GM18519 (cell line): ENCODE measurements at regions not wholly inside any gene's neighbourhood (a gene's known extent, or its start where the extent isn't known, plus 50 kb on each side); places are given as distances from the start of the nearest gene placed in this dataset.

Experiments used
- ATAC-seq: cut with Tn5 transposase; IDR thresholded peaks from one replicate; pipeline ENCODE4 v1.9.1; 2021; ENCODE audit warnings: mild to moderate bottlenecking, moderate library complexity; ENCODE audit not compliant: unreplicated experiment, low FRiP score

DNA sequence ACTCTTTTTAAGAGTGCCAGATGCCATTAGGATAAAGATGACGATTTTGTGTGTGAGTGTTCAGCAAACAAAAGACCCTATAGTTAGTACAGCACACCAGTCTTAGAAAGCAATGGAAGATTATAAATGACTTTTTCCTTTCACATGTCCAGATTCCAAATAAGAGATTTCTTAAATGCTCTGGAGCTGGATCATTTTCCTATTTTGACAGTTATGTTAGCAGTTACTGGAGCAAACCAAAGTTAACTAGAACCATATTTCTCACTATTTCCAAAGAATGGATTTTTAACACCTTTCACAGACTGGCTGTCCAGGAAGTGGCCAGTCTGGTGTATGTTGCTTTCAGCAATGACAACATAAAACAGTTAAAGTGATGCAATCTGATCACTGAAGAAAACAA, 905.8 kb upstream of the ADGRL2 start:
- no peak for ATAC-seq

DNA sequence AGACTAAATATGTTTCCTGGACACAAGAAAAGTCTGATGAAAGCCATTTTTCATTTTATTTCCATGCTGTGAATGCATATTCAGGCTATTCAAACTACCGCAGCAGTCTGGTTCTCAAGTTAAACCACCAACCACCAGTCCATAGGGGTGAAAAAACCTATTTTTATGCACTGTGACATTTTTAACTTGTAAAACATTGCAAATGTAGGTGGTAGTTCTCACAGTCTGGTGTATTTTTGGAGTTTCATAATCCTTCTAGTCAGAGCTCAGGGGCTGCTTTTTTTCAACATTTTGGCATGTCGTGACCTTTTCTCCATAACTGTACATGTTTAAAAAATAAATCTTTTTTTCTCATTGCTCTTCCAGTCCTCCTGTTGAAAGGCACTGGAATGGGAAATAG, 907.6 kb upstream of the ADGRL2 start:
- ATAC-seq = no peak

DNA sequence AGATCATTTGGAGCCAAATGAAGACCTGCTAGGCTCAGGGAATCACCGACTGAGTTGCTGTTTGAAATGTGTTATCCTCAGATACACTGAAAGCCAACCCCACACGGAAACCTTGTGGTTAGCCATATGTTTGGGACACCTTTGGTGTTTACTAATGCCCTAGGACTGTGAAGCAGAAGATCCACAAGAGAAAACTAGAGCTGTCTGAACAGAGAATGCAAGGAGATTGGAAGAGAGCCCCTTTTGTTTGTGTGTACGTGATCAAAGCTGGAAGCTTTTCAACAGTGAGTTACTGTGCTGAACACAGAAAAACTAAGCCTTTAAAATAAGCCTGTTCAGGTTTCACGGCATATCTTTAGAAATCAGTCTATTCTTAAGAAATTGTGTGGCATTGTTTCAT, 908.2 kb upstream of the ADGRL2 start:
- peak; percentile 37 for ATAC-seq

DNA sequence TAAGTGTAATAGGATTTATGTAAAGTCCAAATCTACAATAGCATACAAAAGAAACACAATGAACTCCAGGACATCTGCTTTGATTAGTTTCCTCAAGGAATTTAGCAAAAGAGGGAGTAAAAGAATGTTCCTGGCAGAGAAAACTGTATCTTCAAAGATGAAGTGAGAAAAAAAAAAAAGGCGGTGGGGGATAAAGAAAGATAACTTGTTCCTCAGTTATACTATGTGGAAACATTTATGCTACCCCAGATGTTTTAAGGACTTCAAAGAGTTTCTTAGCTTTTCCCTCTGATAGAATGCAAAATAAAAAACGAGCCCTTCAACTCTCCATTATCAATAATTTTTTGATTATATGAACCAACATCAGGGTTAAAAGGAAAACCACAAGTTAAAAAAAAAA, 908.9 kb upstream of the ADGRL2 start:
- no peak for ATAC-seq

DNA sequence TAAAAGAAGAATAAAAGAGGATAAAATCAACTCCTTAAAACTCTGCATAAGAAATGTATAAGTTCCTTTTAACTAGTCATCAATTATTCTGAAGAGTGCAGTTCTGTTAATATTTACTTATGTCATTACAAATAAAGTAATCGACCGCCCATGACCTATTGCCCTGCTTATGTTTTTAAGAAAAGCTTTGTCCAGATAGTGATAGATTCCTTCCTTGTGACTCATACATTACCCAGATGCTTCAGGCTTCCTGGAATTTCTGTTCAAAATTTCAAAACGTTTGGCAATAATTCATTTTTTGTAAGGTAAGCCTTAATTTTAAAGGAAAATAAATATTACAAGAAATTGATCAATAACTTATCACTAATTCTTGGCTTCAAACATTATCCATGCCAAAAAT, 918.2 kb upstream of the ADGRL2 start:
- no peak for ATAC-seq

DNA sequence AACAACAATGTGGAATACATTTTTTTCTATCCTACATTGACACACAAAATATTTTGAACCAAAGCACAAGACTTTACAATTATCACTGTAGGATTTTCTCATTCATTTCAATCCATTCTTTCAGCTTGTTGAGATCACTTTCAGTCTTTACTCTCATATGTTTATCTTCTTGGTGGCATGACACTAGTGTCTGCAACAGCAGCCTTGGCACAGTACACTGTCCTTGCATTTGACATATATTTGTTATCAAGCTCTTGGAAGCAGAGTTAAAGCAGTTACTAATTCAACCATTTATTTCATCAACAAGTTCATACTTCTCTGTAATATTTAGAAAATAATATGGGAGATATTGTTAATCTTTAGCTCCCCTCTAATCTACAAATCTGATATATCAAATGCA, 922.4 kb upstream of the ADGRL2 start:
- no peak for ATAC-seq

DNA sequence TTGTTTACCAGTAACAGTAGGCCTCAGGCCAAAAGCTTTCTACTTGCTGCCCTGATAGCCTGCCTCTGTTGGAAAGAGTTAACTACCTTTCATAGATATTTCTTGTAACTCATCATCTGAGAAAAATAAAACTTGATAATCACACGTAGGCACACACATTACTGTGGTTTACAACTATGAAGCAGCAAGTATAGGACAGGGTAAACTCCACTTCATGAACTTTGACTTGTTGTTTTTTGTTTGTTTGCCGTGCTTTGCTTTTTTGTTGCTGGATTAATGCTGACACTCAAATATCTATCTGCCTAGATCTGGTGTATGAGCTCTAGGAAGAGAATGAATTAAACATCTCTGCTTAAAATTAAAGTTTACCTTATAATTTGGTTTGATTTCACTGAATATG, 924.7 kb upstream of the ADGRL2 start:
- no peak for ATAC-seq

DNA sequence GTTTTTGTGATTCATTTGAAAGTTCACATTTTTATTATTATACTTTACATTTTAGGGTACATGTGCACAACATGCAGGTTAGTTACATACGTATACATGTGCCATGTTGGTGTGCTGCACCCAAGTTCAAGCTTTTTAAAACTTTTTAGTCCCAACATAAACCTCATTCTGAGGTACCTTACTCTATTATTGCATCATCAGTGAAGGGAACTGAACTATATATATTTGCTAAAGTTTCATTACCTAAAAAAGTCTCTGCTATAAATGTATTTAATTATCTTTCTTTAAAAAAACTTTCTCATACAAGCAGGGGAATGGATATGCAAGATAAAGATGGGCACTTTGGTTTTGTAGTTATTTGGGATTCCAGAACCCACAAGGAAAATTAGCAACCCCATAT, 931.4 kb upstream of the ADGRL2 start:
- no peak for ATAC-seq

DNA sequence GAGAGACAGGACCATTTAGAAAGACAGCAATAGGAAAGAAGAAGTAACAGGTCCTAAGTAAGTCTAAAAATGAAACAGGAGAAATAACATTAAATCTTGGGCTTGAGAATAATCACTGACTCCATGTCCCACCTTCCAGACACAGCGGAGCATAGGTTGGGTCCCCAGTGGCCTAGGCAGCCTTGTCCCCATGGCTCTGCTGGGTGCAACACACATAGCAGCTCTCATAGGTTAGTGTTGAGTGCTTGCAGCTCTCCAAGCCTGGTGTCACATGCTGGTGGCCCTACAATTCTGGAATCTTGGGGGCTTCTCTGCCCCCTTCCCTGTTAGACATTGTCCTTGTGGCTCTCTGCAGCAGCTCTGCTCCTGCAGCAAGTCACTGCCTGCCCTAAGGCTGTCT, 952.8 kb upstream of the ADGRL2 start:
- ATAC-seq = no peak

DNA sequence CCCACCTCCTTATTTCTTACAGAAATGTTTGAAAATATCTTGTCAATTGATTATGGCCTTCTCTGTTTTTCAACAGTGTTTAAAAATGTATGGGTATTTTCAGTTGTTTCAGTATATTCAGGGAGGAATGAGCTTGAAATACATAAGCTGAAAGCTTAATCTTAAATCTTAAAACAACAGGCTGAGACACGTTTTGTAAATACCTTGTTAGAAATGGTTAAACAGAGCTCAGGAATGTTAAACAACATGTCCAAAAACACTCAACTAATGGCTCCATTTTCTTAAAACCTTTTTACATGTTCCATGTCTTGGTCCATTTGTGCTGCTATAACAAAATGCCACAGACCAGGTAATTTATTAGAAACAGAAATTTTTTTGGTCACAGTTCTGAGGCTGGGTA, 953.8 kb upstream of the ADGRL2 start:
- no peak for ATAC-seq

DNA sequence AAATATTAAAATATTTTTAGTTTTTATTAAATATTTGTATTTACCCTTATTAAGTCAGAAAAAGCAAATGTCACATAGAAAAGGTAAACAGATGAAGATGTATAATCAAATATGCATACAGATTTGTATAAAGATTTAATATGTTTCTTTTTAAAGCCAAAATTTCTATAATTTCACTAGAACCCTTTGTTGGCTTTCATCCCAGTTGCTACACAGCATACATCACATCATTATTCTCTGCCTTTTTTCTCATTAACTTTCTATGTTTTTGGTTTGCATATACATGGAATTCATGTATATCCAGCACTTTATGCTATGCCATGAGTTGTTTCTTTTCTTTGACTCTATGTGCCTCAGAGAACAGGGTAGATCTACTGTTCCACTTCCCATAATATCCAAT, 957.9 kb upstream of the ADGRL2 start:
- ATAC-seq = no peak

DNA sequence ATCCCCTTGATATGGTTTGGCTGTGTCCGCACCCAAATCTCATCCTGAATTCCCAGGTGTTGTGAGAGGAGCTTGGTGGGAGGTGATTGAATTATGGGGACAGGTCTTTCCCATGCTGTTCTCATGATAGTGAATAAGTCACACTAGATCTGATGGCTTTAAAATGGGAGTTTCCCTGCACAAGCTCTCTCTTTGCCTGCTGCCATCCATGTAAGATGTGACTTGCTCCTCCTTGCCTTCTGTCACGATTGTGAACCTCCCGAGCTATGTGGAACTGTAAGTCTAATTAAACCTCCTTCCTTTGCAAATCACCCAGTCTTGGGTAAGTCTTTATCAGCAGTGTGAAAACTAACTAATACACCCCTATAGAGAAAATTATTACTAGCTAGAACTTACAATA, 959.5 kb upstream of the ADGRL2 start:
- no peak for ATAC-seq

DNA sequence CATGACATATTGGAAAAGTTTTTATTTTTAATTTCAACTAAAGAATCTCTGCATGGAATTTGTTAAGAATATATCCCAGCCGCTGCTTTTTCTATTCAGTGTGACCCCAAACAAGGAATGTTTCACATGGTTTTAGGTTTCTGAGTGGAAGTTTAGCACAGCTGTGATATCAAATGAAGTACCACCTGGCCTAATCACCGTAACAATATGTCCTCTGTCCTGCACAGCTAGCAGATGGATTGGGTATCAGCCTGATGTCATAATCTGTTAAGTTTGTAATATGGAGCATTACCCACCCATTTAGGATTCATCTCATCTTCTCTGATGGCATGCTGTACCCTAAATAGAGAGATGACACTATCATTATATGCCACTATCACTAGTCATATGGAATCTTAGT, 963.7 kb upstream of the ADGRL2 start:
- no peak for ATAC-seq

DNA sequence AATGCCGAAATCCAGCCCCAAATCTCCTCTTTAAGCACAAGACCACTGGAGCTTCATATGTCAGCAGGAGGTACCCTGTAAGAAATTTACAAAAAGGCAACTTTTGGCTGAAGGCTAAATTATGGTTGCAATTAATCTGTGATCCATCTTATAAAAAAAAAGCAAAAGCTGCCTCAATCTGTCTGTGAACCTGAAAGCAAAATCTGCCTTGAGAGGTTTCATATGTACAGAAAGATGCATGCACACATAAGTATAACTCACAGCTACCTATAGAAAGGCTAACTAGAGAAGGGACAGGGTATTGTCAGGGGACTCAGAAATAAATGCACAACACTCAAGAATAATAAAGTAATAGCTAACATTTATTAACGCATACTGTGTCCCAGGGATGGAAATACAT, 964.2 kb upstream of the ADGRL2 start:
- ATAC-seq = no peak

DNA sequence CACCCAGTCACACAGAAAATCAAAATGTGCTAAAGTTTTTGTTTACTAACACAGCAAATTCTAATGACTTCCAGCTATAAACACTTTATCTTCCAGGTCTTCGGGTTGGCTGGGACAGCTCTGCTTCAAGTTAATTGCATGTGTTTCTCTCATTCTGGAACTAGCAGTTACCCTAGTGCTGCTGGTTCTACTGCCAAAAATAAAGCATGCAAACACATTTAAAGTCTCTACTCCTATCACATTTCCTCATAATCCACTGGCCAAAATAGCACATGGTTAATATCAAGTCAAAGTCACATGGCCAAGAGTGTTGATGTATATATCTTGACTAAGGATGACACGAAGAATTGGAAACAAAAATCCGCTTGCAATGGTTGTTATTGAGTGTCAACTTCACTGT, 973.1 kb upstream of the ADGRL2 start:
- ATAC-seq = no peak

DNA sequence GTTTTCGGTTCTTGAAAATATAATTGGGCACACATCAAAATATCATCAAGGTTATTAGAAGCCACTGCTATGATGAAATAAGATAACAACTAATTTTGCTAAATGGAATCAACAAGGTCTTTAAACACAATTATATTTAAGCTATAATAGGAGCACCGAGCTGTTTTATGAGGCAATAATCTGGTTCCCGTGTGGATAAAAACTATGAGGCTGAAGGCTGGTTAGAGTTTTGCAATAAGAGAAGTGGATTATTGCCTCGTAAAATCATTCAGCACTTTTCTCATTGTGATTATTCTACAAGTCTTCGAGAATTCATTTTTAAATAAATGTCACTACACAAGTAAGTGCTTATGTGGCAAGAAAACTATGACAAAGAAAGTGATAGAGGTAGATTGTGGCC, 975.7 kb upstream of the ADGRL2 start:
- ATAC-seq = no peak

DNA sequence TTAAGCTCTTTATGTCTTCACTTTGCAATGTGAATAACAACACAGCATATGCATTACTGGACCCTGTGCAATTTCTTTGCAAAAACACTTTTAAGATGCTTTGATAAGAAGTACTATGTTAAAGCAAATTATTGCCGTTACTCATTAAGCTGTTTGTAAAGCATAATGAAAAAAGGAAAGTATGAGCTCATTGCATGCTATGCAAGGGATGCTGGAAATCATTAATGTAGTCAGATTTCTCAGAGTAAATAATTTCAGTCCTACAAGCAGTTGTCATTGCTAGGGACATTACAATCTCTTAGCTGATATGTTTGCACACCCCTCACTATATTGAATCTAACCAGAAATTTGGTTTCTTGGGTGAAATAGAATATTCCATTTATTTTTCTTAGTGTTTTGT, 982.5 kb upstream of the ADGRL2 start:
- no peak for ATAC-seq

DNA sequence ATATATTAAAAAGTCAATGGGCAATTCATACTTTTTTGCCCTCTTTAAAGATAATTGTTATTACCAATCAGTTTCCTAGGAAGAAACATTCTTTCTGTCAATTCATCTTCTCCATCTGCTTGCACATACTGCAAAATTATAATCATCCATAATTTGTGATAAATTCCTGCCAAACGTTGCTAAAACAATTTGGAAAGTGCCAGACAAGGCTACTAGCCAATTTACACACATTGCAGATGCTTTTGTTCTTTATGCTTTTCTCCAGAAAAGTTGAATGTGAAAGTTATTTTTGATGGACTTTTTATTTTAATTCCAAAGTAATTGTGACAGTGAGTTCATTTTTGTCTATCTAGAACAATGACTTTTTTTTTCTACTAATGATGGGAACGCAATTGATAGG, 992.8 kb upstream of the ADGRL2 start:
- ATAC-seq = no peak

DNA sequence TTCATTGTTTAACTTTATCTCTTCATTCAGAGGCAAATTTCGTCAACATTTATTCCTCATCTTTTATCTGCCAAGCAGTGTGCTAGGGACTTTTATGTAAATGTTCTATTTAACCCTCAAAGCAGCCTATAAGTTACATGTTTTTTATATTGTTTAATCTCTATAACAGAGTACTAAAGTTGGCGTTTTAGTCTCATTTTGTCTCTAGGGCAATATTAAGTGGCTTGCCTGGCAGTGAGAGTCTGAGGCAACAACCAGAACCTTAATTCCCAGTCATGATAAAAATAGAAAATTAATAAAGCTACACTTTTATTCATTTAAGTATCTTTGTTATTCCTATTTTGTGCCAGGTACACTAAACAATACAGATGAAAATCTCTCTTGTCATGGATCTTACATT, 994.3 kb upstream of the ADGRL2 start:
- no peak for ATAC-seq

DNA sequence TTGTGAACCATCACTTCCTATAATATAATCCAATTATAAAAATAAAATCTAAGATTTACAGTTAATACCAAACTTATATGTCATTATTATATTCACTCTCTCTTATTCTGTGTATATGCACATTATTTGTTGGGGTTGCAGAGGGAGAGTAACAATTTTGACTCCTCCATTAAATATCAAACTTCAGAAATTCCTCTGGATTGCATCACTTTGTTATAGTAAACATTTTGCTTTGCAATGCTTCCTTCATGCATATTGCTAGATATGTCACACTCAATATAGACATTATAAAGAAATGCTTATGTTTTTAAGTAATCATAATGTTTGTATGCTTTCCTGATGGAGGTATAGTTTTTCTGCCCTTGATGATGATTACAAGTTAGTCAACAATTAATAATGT, 999.0 kb upstream of the ADGRL2 start:
- ATAC-seq = no peak

DNA sequence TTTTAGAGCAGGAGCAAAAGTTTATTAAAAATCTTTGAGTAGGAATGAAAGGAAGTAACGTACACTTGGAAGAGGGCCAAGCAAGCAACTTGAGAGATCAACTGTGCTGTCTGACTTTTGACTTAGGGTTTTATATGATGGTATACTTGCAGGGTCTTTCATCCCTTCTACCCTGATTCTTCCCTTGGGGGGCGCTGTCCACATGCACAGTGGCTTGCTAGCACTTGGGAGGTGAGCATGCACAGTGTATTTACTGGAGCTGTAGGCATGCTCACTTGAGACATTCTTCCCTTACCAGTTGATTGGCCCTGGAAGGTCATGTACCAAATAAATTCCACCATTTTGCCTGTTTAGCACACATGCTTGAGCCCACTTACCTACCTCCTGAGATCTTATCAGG, 1001.3 kb upstream of the ADGRL2 start:
- no peak for ATAC-seq

DNA sequence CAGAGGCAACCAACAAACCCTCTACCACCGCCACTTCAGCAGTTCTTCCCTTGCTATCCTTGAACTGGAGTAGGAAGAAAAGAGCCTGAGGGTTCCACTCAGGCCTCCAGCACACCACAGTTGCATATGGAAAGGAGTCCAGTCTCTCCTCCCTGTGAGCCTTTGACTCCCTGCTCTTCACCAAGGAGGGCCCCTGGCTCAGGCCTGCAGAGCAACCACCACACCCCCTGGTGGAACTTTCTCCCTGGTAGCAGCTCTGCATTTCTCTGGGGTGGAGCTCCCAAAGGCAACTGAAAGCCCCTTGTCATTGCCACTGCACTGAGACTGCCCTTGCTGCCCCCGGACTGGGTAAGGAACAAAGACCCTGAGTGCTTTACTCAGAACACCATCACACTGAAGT, 1021.5 kb upstream of the ADGRL2 start:
- no peak for ATAC-seq

DNA sequence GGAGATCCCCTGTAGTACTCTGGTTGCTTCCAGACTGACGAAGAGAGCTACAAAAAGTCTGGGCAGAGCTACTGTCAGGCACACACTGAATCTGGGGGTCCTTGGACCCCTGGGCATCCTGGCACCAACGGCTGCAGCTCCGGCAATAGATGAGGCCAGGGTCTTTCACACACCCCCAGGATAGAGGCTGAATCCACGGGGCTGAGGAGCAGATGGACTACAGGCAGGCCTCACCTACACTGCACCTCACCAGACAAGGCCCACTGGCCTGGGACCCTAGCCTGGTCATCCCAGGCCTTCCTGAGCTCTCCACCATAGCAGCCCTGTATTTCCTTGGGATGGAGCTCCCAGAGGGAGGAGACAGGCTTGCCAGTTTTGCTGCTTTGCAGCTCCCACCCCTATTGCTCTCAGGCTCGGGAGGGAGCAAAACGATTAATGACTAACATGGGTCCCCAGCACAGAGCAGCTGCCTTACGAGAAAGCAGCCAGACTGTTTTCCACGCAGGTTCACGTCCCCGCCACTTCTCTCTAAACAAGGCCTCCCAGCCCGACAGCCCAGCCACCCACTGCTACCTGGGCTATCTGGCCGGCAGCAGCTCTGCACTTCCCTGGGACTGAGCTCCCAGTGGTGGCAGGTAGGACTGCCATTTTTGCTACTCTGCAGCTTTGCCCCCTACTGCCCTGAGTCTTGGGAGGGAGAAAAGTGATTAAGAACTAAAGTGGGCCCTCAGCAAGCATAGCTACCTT, 1022.5 kb upstream of the ADGRL2 start:
- ATAC-seq = no peak
